Loucy (cell line): ENCODE measurements at regions not wholly inside any gene's neighbourhood (a gene's known extent, or its start where the extent isn't known, plus 50 kb on each side); places are given as distances from the start of the nearest gene placed in this dataset.

Experiments used
- H2AFZ ChIP-seq: fragments of 200-600 bp; sonication (generic); 2 replicates; pipeline ENCODE4 v1.6.0; 2016; ENCODE audit warnings: antibody characterized with exemption, mild to moderate bottlenecking, low read length, moderate library complexity
- H3F3A ChIP-seq: fragments of 200-600 bp; 2 replicates; pipeline ENCODE4 v1.6.0; 2016; ENCODE audit warnings: antibody characterized with exemption, low read depth, mild to moderate bottlenecking
- H3K27me3 ChIP-seq: fragments of 200-600 bp; sonication (generic); 2 replicates; pipeline ENCODE4 v1.6.1; 2014; ENCODE audit warnings: low read length, mild to moderate bottlenecking; ENCODE audit not compliant: insufficient read depth, poor library complexity, severe bottlenecking
- H3K36me3 ChIP-seq: fragments of 200-600 bp; sonication (generic); 2 replicates; pipeline ENCODE4 v1.6.1; 2016; ENCODE audit warnings: low read length; ENCODE audit not compliant: insufficient read depth
- H3K4me1 ChIP-seq: fragments of 200-600 bp; sonication (generic); 2 replicates; pipeline ENCODE4 v1.5.1; 2014; ENCODE audit warnings: low read length, mild to moderate bottlenecking; ENCODE audit not compliant: insufficient read depth, poor library complexity, severe bottlenecking
- H3K4me2 ChIP-seq: fragments of 200-600 bp; sonication (generic); 2 replicates; pipeline ENCODE4 v1.6.0; 2014; ENCODE audit warnings: antibody characterized with exemption, low read length, low read depth, mild to moderate bottlenecking; ENCODE audit not compliant: poor library complexity, severe bottlenecking
- H3K4me3 ChIP-seq: fragments of 200-600 bp; sonication (generic); 2 replicates; pipeline ENCODE4 v1.5.1; 2014; ENCODE audit warnings: low read length, mild to moderate bottlenecking, mixed read lengths; ENCODE audit not compliant: poor library complexity, severe bottlenecking
- H3K79me2 ChIP-seq: fragments of 200-600 bp; sonication (generic); 2 replicates; pipeline ENCODE4 v1.6.1; 2014; ENCODE audit warnings: low read length; ENCODE audit not compliant: insufficient read depth
- H3K9ac ChIP-seq: fragments of 200-600 bp; sonication (generic); 2 replicates; pipeline ENCODE4 v1.6.0; 2014; ENCODE audit warnings: mild to moderate bottlenecking, low read depth, low read length, moderate library complexity; ENCODE audit not compliant: poor library complexity, severe bottlenecking
- H3K9me2 ChIP-seq: fragments of 200-600 bp; sonication (generic); replicated peaks from 2 replicates; pipeline ENCODE4 v1.6.1; 2016; ENCODE audit warnings: low read depth, low read length, mixed read lengths
- H3K9me3 ChIP-seq: fragments of 200-600 bp; sonication (generic); 2 replicates; pipeline ENCODE4 v1.6.1; 2014; ENCODE audit warnings: mild to moderate bottlenecking, antibody characterized with exemption, low read length, low read depth; ENCODE audit not compliant: insufficient read depth
- H4K20me1 ChIP-seq: fragments of 200-600 bp; sonication (generic); 2 replicates; pipeline ENCODE4 v1.6.0; 2014; ENCODE audit warnings: antibody characterized with exemption, low read length, mild to moderate bottlenecking; ENCODE audit not compliant: insufficient read depth, poor library complexity, severe bottlenecking
- CTCF ChIP-seq: fragments of 200-600 bp; sonication (generic); conservative IDR thresholded peaks from 2 replicates; pipeline ENCODE4 v1.5.1; 2014; ENCODE audit warnings: mild to moderate bottlenecking, antibody characterized with exemption, low read length
- EZH2phosphoT487 ChIP-seq: fragments of 200-600 bp; IDR thresholded peaks from 2 replicates; pipeline ENCODE4 v1.6.1; 2018; ENCODE audit warnings: antibody characterized with exemption, mild to moderate bottlenecking, moderate library complexity, borderline replicate concordance

- H3K36me3 ChIP-seq, result no peaks in the 10 kb centered on the region
- H3K4me1 ChIP-seq, result no peaks in the 10 kb centered on the region
- H3F3A ChIP-seq, result no peaks in the 10 kb centered on the region
- H2AFZ ChIP-seq, result no peak overlapping the region
- no peak overlapping the region for H3K4me2 ChIP-seq
- H3K27me3 ChIP-seq, result no peaks in the 10 kb centered on the region
- no peaks in the 10 kb centered on the region for H4K20me1 ChIP-seq
- H3K4me3 ChIP-seq, result no peak overlapping the region
- TF ChIP-seq CTCF, result no peak
- no peak for TF ChIP-seq EZH2phosphoT487
- H3K9me3 ChIP-seq, result no peaks in the 10 kb centered on the region
- H3K79me2 ChIP-seq, result no peaks in the 10 kb centered on the region
- H3K9me2 ChIP-seq, result no peaks in the 10 kb centered on the region
- no peak overlapping the region for H3K9ac ChIP-seq
Observed at GRCh38 chrX:94430091-94430490, 756.1 kb downstream of the FAM133A start.

GRCh38 chrX:94435799-94436198 is 761.8 kb downstream of the FAM133A start:
- Histone ChIP-seq H3K27me3 (no peaks in the 10 kb centered on the region), H3K9me3 (no peaks in the 10 kb centered on the region), H3K4me3 (no peak overlapping the region), H2AFZ (no peak overlapping the region), H3K4me1 (no peaks in the 10 kb centered on the region), H4K20me1 (no peaks in the 10 kb centered on the region), H3K9me2 (no peaks in the 10 kb centered on the region), H3K9ac (no peak overlapping the region), H3K36me3 (no peaks in the 10 kb centered on the region), H3K4me2 (no peak overlapping the region), H3K79me2 (no peaks in the 10 kb centered on the region), H3F3A (no peaks in the 10 kb centered on the region)
- TF ChIP-seq EZH2phosphoT487, result no peak
- TF ChIP-seq CTCF, result no peak

GRCh38 chrX:94454159-94454558 is 780.2 kb downstream of the FAM133A start:
- Histone ChIP-seq H3K4me2 (no peak overlapping the region), H3K27me3 (no peaks in the 10 kb centered on the region), H3K9me3 (no peaks in the 10 kb centered on the region), H3F3A (no peaks in the 10 kb centered on the region), H3K4me3 (no peak overlapping the region), H3K4me1 (no peaks in the 10 kb centered on the region), H4K20me1 (no peaks in the 10 kb centered on the region), H3K36me3 (no peaks in the 10 kb centered on the region), H3K9ac (no peak overlapping the region), H3K9me2 (no peaks in the 10 kb centered on the region), H3K79me2 (no peaks in the 10 kb centered on the region), H2AFZ (no peak overlapping the region)
- TF ChIP-seq EZH2phosphoT487, result no peak
- no peak for TF ChIP-seq CTCF
